ENCODE measurements at regions not wholly inside any gene's neighbourhood (a gene's known extent, or its start where the extent isn't known, plus 50 kb on each side); places are given as distances from the start of the nearest gene placed in this dataset.
"Not testable (repeated sequence)": the region's sequence is repeated elsewhere in the genome, so short reads cannot be mapped to it uniquely, and the experiment has no call there.

DNA sequence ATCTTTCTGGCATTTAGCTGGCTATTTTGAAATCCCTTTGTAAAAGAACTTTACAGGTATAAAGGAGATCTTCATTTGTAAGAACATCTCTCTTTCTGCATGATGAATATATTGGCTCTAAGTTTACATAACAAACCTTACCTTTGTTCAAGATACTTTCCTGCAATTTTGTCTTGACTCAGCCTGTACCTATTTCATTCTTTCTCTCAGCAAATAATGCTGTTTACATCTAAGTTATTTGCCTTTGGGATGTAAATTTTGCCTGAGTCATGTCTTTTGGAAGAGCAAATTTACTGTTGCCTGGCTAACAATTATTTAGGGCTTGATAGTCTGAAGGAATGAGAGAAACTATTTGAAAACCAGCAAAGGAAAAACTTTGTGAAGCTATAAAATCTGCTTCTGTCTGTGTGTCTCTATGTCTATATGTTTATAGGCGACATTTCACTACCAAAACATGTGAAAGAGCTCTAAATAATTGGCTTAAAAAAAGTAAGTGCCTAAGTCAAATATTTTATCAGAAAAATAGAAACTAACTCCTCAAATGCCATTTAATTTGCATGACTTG lies 214.3 kb upstream of the TGIF2LX start:
- H2BK5ac ChIP-seq (ENCODE audit: low read depth, low read length, poor library complexity, severe bottlenecking); CTCF ChIA-PET; H3K14ac ChIP-seq (replicated peaks; ENCODE audit: low read depth, low read length); H3K23ac ChIP-seq (ENCODE audit: low read depth, low read length); in situ Hi-C loops (cut with MboI; ENCODE audit: low sequenced_read_pairs); H3K79me1 ChIP-seq (ENCODE audit: low read depth in 1 of 2, low read length in 2 of 2); dilution Hi-C loops (cut with HindIII; ENCODE audit: low sequenced_read_pairs, unreplicated experiment); H3K56ac ChIP-seq (ENCODE audit: extremely low read depth, insufficient read depth, low read length); H3K4ac ChIP-seq (ENCODE audit: low read depth, low read length); H2BK120ac ChIP-seq (ENCODE audit: low read depth, low read length); H2AK9ac ChIP-seq (replicated peaks; ENCODE audit: low read depth, low read length, poor library complexity); H3K4me3 ChIP-seq (ENCODE audit: insufficient read depth, low read depth, low read length); DNase-seq; ATAC-seq (ENCODE audit: low read depth); H4K8ac ChIP-seq (ENCODE audit: low read depth in 2 of 2, low read length in 2 of 2); H3K27ac ChIP-seq (ENCODE audit: insufficient read depth, low read length); H4K91ac ChIP-seq (ENCODE audit: insufficient read depth, low read depth, low read length); H2AK5ac ChIP-seq (ENCODE audit: low read depth, low read length); POLR2A ChIA-PET (ENCODE audit: unreplicated experiment); H2AFZ ChIP-seq (replicated peaks; ENCODE audit: low read length, poor library complexity); H3K27me3 ChIP-seq (ENCODE audit: control insufficient read depth, insufficient read depth, low read length); BruUV-seq (replicated peaks); H3K18ac ChIP-seq (ENCODE audit: low read depth, low read length); H2BK20ac ChIP-seq (ENCODE audit: low read depth, low read length); H2BK15ac ChIP-seq (ENCODE audit: low read depth, low read length); H4K5ac ChIP-seq (ENCODE audit: low read depth, low read length); H3K9ac ChIP-seq (ENCODE audit: low read depth, low read length); H4K20me1 ChIP-seq (ENCODE audit: insufficient read depth, low read length); H3K4me2 ChIP-seq (ENCODE audit: low read depth, low read length); H3K9me3 ChIP-seq (ENCODE audit: control insufficient read depth, insufficient read depth, low read length); H3K9me1 ChIP-seq (ENCODE audit: insufficient read depth, low read length); H3K4me1 ChIP-seq (ENCODE audit: control insufficient read depth, insufficient read depth, low read length); H3K36me3 ChIP-seq (ENCODE audit: control insufficient read depth, insufficient read depth, low read length); intact Hi-C loops (cut with micrococcal nuclease): not testable (repeated sequence)
- WGBS, 2 experiments (ENCODE audit: extremely low coverage in 2 of 2, insufficient read length in 1 of 2), result no CpG with 5 or more reads among the region's 1 CpG

DNA sequence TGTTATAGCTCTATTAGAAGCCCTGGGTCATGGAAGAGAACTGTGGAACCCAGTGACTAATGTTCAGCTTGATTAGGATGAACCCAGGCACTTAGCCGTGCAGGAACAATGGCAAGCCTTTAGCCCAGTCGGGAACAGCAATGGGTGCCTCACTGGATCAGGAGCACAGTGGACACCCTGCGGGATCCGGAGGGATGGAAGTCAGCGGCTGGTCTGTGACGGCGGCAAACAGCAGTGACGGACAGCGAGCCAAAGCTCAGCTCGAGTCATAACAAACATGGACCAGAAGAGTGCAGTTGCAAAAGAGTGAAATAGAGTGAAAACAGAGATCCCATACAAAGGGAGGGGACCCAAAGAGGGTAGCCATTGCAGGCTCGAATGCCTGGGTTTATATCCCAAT lies 187.3 kb upstream of the TGIF2LX start:
- H4K20me1 ChIP-seq (ENCODE audit: insufficient read depth, low read length); H2BK120ac ChIP-seq (ENCODE audit: low read depth, low read length); H3K56ac ChIP-seq (ENCODE audit: extremely low read depth, insufficient read depth, low read length); H2BK5ac ChIP-seq (ENCODE audit: low read depth, low read length, poor library complexity, severe bottlenecking); H3K9ac ChIP-seq (ENCODE audit: low read depth, low read length); ATAC-seq (ENCODE audit: low read depth); H2AK5ac ChIP-seq (ENCODE audit: low read depth, low read length); H3K79me1 ChIP-seq (ENCODE audit: low read depth in 1 of 2, low read length in 2 of 2); CTCF ChIA-PET; H3K23ac ChIP-seq (ENCODE audit: low read depth, low read length); H3K9me3 ChIP-seq (ENCODE audit: control insufficient read depth, insufficient read depth, low read length); H2BK20ac ChIP-seq (ENCODE audit: low read depth, low read length); H3K18ac ChIP-seq (ENCODE audit: low read depth, low read length); H4K8ac ChIP-seq (ENCODE audit: low read depth in 2 of 2, low read length in 2 of 2); H3K27ac ChIP-seq (ENCODE audit: insufficient read depth, low read length); H3K4me1 ChIP-seq (ENCODE audit: control insufficient read depth, insufficient read depth, low read length); H4K91ac ChIP-seq (ENCODE audit: insufficient read depth, low read depth, low read length); H2BK15ac ChIP-seq (ENCODE audit: low read depth, low read length); H2AK9ac ChIP-seq (replicated peaks; ENCODE audit: low read depth, low read length, poor library complexity); H3K4me3 ChIP-seq (ENCODE audit: insufficient read depth, low read depth, low read length); H2AFZ ChIP-seq (replicated peaks; ENCODE audit: low read length, poor library complexity); DNase-seq; in situ Hi-C loops (cut with MboI; ENCODE audit: low sequenced_read_pairs); dilution Hi-C loops (cut with HindIII; ENCODE audit: low sequenced_read_pairs, unreplicated experiment); H3K9me1 ChIP-seq (ENCODE audit: insufficient read depth, low read length); H3K4me2 ChIP-seq (ENCODE audit: low read depth, low read length); H3K4ac ChIP-seq (ENCODE audit: low read depth, low read length); BruUV-seq (replicated peaks); H4K5ac ChIP-seq (ENCODE audit: low read depth, low read length); H3K27me3 ChIP-seq (ENCODE audit: control insufficient read depth, insufficient read depth, low read length); H3K14ac ChIP-seq (replicated peaks; ENCODE audit: low read depth, low read length); H3K36me3 ChIP-seq (ENCODE audit: control insufficient read depth, insufficient read depth, low read length); intact Hi-C loops (cut with micrococcal nuclease); POLR2A ChIA-PET (ENCODE audit: unreplicated experiment): not testable (repeated sequence)
- 75% methylated on average over 10 of the region's 11 CpGs; no CpG with 5 or more reads in 1 of the 2 experiments for WGBS, 2 experiments (ENCODE audit: extremely low coverage in 2 of 2, insufficient read length in 1 of 2)

Measured in IMR-90 (cell line).